ENCODE measurements at regions not wholly inside any gene's neighbourhood (a gene's known extent, or its start where the extent isn't known, plus 50 kb on each side); places are given as distances from the start of the nearest gene placed in this dataset.

DNA sequence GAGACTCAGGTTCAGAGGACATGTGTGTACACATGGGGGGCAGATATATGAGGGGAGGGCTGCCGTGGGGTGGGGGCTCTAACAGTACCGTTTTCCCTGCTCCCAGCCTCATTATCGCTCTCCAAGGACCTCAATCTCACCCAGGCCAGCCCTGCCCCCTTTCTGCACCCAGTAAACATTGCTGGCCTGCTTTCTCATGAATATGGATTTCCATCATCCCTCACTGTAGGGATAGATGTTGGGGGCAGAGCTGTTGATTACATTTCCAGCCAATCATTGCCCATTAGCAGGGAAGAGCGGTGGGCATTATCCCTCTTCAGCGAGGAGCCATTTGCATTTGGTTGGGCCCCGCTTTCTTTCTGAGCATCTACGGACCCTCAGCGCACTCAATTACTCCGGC lies 273.8 kb downstream of the RPS6KC1 start:
- Histone ChIP-seq H3K9ac (no peak overlapping the region), H3K4me3 (no peak overlapping the region), H3K36me3 (no peaks in the 10 kb centered on the region), H3K27ac (peak overlapping the region in 3 of 11 experiments; percentile 52 to 81 (median 67); a peak in 4 of 22 replicates), H4K20me1 (no peaks in the 10 kb centered on the region), H3K27me3 (no peaks in the 10 kb centered on the region), H3K4me1 (peaks cover 0 to 56% (median 31%) of the 10 kb centered on the region in 10 experiments; a peak in 16 of 20 replicates), H3K4me2 (peak overlapping the region in 7 of 11 experiments; percentile 52 to 84 (median 74); a peak in 13 of 22 replicates), H3K9me3 (replicated peaks in 1 of 11) (peaks cover 0 to 12% (median 0%) of the 10 kb centered on the region in 11 experiments; a peak in 6 of 22 replicates)
- no peak for TF ChIP-seq Cebpa-rat (IDR thresholded peaks at IDR 0.05)

DNA sequence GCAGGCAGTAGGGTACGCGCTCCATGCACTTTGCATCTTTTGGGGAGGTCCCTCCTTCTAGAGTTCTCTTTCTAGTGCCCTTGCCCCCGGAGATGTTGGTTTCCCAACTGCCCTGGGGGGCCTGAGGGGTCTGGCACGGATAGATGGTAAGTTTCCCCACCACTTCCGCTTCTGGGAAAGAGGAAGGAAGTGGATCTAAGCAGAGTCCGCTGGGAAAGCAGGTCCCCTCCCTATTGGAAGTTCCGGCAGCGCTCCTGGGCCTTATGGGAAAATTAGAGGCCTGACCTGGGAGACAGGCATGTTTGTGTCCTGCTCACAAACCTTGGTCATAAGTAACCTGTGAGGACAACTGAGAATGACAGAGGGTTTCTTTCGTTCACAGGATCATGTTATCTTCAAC lies 274.4 kb downstream of the RPS6KC1 start:
- no peaks in the 10 kb centered on the region for H3K27me3 ChIP-seq
- H3K36me3 ChIP-seq = no peaks in the 10 kb centered on the region
- TF ChIP-seq Cebpa-rat (IDR thresholded peaks at IDR 0.05) = no peak
- peak overlapping the region in 9 of 11 experiments; percentile 7 to 84 (median 68); a peak in 16 of 22 replicates for H3K4me2 ChIP-seq
- no peaks in the 10 kb centered on the region for H4K20me1 ChIP-seq
- peak overlapping the region in 2 of 11 experiments; percentile 8 to 52; a peak in 2 of 22 replicates for H3K9ac ChIP-seq
- peaks cover 0 to 12% (median 0%) of the 10 kb centered on the region in 11 experiments; a peak in 6 of 22 replicates for H3K9me3 ChIP-seq (replicated peaks in 1 of 11)
- H3K4me3 ChIP-seq = peak overlapping the region in 1 of 10 experiments; percentile 15; a peak in 1 of 20 replicates
- peak overlapping the region in 4 of 11 experiments; percentile 52 to 81 (median 69); a peak in 7 of 22 replicates for H3K27ac ChIP-seq
- H3K4me1 ChIP-seq = peaks cover 0 to 62% (median 31%) of the 10 kb centered on the region in 10 experiments; a peak in 16 of 20 replicates

DNA sequence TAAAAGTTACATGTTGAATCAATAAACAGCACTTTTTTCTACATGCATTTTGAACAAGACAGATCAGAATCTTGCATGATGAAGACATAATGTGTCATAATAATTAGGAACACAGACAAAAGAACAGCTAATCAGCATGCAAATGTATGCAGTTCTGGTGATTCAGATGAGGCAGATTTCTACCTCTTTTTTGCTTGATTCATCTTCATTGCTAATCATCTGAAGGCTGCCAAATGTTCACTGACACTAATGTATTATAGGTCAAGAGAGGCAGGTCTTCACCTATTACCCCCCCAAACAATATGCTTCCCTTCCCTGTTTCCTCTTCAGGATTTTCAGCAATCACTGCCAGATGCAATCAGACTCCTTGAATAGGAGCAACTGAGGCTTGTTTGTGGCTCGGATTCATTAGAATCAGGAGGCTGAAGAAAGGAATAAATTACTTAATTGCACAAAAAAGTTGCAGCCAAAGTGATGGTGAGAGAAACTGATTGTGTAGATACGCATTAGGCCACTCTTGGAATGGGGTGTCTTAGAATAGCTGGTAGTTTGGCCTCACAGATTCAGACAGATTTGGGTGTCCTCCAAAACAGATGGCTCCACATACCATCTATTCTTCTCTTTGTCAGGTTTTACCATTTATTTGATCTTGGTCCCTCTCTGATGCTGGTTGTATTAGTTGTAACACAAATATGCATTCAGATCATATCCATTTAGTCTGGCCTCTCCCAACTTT lies 275.4 kb downstream of the RPS6KC1 start:
- H3K9me3 ChIP-seq (replicated peaks in 1 of 11) = peaks cover 0 to 12% (median 0%) of the 10 kb centered on the region in 11 experiments; a peak in 6 of 22 replicates
- H3K27ac ChIP-seq = peak overlapping the region in 7 of 11 experiments; percentile 5 to 81 (median 60); a peak in 13 of 22 replicates
- peak overlapping the region in 1 of 10 experiments; percentile 13; a peak in 1 of 20 replicates for H3K4me3 ChIP-seq
- H3K27me3 ChIP-seq = no peaks in the 10 kb centered on the region
- H3K36me3 ChIP-seq = no peaks in the 10 kb centered on the region
- TF ChIP-seq Cebpa-rat (IDR thresholded peaks at IDR 0.05) = no peak
- no peaks in the 10 kb centered on the region for H4K20me1 ChIP-seq
- H3K4me2 ChIP-seq = peak overlapping the region in 9 of 11 experiments; percentile 44 to 84 (median 68); a peak in 17 of 22 replicates
- H3K9ac ChIP-seq = peak overlapping the region in 5 of 11 experiments; percentile 5 to 52 (median 23); a peak in 5 of 22 replicates
- peaks cover 0 to 72% (median 31%) of the 10 kb centered on the region in 10 experiments; a peak in 16 of 20 replicates for H3K4me1 ChIP-seq

DNA sequence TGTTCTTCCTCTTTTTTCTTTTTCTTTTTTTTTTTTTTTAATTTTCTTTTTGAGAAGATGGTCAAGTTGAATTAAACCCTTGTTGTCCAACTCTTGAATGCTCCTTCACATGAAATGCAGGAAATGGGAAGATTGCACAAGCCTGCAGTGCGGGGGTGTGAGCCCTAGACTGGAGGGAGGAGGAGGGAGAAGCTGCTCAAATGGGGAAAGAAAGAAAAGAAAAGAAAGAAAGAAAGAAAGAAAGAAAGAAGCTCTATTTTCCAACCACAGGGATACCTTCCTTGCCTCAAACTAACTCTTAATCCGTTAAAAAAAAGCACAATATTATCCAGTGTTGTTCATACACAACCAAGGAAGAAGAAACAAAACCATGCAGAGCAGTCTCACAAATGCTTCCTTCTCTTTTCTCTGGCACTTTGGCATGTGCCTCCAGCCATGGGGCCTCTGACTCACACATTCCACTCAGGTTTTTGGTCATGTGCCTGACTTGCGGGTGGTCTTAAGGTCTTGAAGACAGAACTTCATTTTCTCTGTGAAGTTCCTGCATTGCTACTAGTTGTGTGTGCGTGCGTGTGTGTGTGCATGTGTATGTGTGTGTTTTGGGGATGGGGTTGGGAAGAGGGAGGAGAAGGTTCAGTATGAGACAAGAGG lies 276.1 kb downstream of the RPS6KC1 start:
- Histone ChIP-seq H3K27ac (peak overlapping the region in 8 of 11 experiments; percentile 28 to 81 (median 56); a peak in 14 of 22 replicates), H3K4me3 (peak overlapping the region in 1 of 10 experiments; percentile 13; a peak in 3 of 20 replicates), H3K4me2 (peak overlapping the region in 10 of 11 experiments; percentile 11 to 84 (median 66); a peak in 18 of 22 replicates), H3K9me3 (replicated peaks in 1 of 11) (peaks cover 0 to 12% (median 0%) of the 10 kb centered on the region in 11 experiments; a peak in 6 of 22 replicates), H3K27me3 (no peaks in the 10 kb centered on the region), H3K9ac (peak overlapping the region in 4 of 11 experiments; percentile 5 to 52 (median 36); a peak in 4 of 22 replicates), H3K4me1 (peaks cover 0 to 79% (median 32%) of the 10 kb centered on the region in 10 experiments; a peak in 16 of 20 replicates), H3K36me3 (no peaks in the 10 kb centered on the region), H4K20me1 (no peaks in the 10 kb centered on the region)
- peak in 4 of 11 experiments; percentile 17 to 65 (median 42); a peak in 3 of 22 replicates for TF ChIP-seq Cebpa-rat (IDR thresholded peaks at IDR 0.05)

- Histone ChIP-seq H3K4me3 (no peak overlapping the region), H3K36me3 (no peaks in the 10 kb centered on the region), H4K20me1 (no peaks in the 10 kb centered on the region), H3K27me3 (no peaks in the 10 kb centered on the region), H3K4me2 (peak overlapping the region in 2 of 11 experiments; percentile 75 to 80; a peak in 4 of 22 replicates), H3K9me3 (replicated peaks in 1 of 11) (peaks cover 0 to 12% (median 0%) of the 10 kb centered on the region in 11 experiments; a peak in 6 of 22 replicates), H3K9ac (no peak overlapping the region), H3K4me1 (peaks cover 0 to 84% (median 35%) of the 10 kb centered on the region in 10 experiments; a peak in 16 of 20 replicates), H3K27ac (peak overlapping the region in 1 of 11 experiments; percentile 3; a peak in 1 of 22 replicates)
- TF ChIP-seq Cebpa-rat (IDR thresholded peaks at IDR 0.05) = no peak
Observed at GRCh38 chr1:213329406-213330008, 278.5 kb downstream of the RPS6KC1 start.

- H3K4me1 ChIP-seq = peaks cover 0 to 77% (median 31%) of the 10 kb centered on the region in 10 experiments; a peak in 16 of 20 replicates
- peak overlapping the region in 3 of 11 experiments; percentile 8 to 80 (median 75); a peak in 6 of 22 replicates for H3K4me2 ChIP-seq
- no peak for TF ChIP-seq Cebpa-rat (IDR thresholded peaks at IDR 0.05)
- H3K27me3 ChIP-seq = no peaks in the 10 kb centered on the region
- H3K4me3 ChIP-seq = no peak overlapping the region
- no peaks in the 10 kb centered on the region for H3K36me3 ChIP-seq
- H3K27ac ChIP-seq = no peak overlapping the region; a peak in 1 of 22 replicates
- H4K20me1 ChIP-seq = no peaks in the 10 kb centered on the region
- H3K9me3 ChIP-seq (replicated peaks in 1 of 11) = peaks cover 0 to 6% (median 0%) of the 10 kb centered on the region in 11 experiments; a peak in 4 of 22 replicates
- no peak overlapping the region for H3K9ac ChIP-seq
Observed at GRCh38 chr1:213330281-213330680, 279.2 kb downstream of the RPS6KC1 start.

- Histone ChIP-seq H3K27me3 (no peaks in the 10 kb centered on the region), H3K27ac (no peak overlapping the region; a peak in 1 of 22 replicates), H3K9me3 (replicated peaks in 1 of 11) (no peaks in the 10 kb centered on the region), H3K4me2 (peak overlapping the region in 4 of 11 experiments; percentile 11 to 80 (median 56); a peak in 5 of 22 replicates), H4K20me1 (no peaks in the 10 kb centered on the region), H3K4me3 (no peak overlapping the region), H3K4me1 (peaks cover 0 to 62% (median 17%) of the 10 kb centered on the region in 10 experiments; a peak in 15 of 20 replicates), H3K9ac (no peak overlapping the region), H3K36me3 (no peaks in the 10 kb centered on the region)
- TF ChIP-seq Cebpa-rat (IDR thresholded peaks at IDR 0.05) = no peak
Observed at GRCh38 chr1:213331631-213332175, 280.7 kb downstream of the RPS6KC1 start.

DNA sequence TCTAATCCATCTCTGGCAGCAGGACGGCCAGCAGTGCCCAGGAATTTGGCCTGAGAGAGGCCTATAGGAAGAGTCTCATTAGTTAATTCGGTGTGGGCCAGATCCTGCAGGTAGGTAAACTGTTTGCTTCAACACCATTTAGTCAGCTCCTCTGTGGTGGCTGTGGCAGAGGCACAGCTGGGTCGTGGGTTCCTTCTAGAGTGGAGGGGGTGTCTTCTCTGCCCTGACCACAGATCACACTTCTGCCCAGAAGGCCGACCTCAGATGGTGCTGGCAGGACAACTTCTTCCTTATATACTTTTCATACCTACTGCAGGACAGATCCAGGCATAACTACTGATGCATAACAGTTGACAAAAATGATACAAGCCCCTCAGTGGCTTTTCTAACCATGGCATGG lies 281.4 kb downstream of the RPS6KC1 start:
- no peak for TF ChIP-seq Cebpa-rat (IDR thresholded peaks at IDR 0.05)
- Histone ChIP-seq H3K4me3 (no peak overlapping the region), H3K4me1 (peaks cover 0 to 55% (median 9%) of the 10 kb centered on the region in 10 experiments; a peak in 14 of 20 replicates), H3K36me3 (no peaks in the 10 kb centered on the region), H3K9ac (no peak overlapping the region), H3K9me3 (replicated peaks in 1 of 11) (no peaks in the 10 kb centered on the region), H3K27me3 (no peaks in the 10 kb centered on the region), H3K27ac (no peak overlapping the region), H3K4me2 (peak overlapping the region in 3 of 11 experiments; percentile 38 to 80 (median 75); a peak in 6 of 22 replicates), H4K20me1 (no peaks in the 10 kb centered on the region)

Measured in BLaER1 treated with 17β-estradiol and CSF1 and Interleukin-3, amounts not matched to agents 10 nM and 100 nM (cell line).